Right atrium auricular region (tissue), 2 donors: ENCODE measurements at regions not wholly inside any gene's neighbourhood (a gene's known extent, or its start where the extent isn't known, plus 50 kb on each side); places are given as distances from the start of the nearest gene placed in this dataset.

Experiments
- DNase-seq: peaks from one replicate; pipeline ENCODE4 v3.0.0-alpha.2; 2019; ENCODE audit warnings: low spot score
- H3K27ac ChIP-seq, 2 donors: fragments of 200-600 bp; sonication (generic); 1 replicate in 1 of 2; 2 replicates in 1 of 2; pipeline ENCODE4 v1.5.1; 2016 to 2019
- H3K27me3 ChIP-seq, 2 donors: fragments of 200-600 bp; sonication (generic); one replicate each; pipeline versions ENCODE4 v1.5.1 to v1.6.0; 2017 to 2019
- H3K36me3 ChIP-seq: fragments of 200-600 bp; sonication (generic); one replicate; pipeline ENCODE4 v1.5.1; 2016
- H3K4me1 ChIP-seq, 2 donors: fragments of 200-600 bp; sonication (generic); one replicate each; pipeline versions ENCODE4 v1.5.1 to v1.6.0; 2017 to 2019
- H3K4me3 ChIP-seq, 2 donors: fragments of 200-600 bp; sonication (generic); 1 replicate in 1 of 2; 2 replicates in 1 of 2; pipeline ENCODE4 v1.5.1; 2017 to 2019; ENCODE audit warnings: mild to moderate bottlenecking in 1 of 2, moderate library complexity in 1 of 2
- H3K9me3 ChIP-seq, 2 donors: fragments of 200-600 bp; sonication (generic); one replicate each; pipeline ENCODE4 v1.5.1; 2019
- TF ChIP-seq, protein P1 (sequence below), 2 donors: fragments of 200-600 bp; sonication (generic); IDR thresholded peaks; one replicate each; pipeline ENCODE4 v1.5.1; 2019; ENCODE audit warnings: antibody characterized with exemption in 2 of 2

DNA sequence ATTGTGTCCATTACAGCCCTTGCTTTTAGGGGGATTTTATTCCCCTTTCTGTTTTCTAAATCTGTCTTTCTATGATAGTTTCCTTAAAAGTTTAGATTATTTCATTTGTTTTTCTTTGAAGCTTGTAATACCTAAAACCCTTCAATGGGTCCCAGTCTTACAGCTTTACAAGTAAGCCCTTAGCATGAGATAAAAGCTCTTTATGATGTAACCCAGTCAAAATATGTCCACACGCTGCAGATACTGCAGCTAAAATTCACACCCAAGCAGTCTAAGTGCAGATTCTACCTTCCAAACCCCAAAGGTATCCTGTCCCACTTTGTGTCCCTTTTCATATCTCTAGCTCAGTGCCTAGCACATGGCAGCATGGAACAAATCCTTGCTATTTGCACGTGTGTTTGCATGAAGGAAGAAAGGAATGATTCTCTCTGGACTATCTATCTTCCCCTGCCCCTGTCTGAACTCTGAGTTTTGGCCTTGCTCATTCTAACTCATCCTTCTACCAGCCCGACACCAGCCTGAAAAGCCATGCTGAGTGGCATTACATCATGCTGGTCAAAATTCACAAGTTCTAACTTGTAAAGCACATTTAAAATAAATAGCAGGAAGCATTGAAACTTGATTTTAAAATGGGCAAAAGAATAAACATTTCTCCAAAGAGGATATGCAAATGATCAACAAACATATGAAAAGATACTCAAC is 623.2 kb downstream of the IRS1 start:
- Histone ChIP-seq H3K4me1 (no peaks in the 10 kb centered on the region), H3K9me3 (peaks cover 0 to 25% of the 10 kb centered on the region in 2 donors), H3K27me3 (no peaks in the 10 kb centered on the region), H3K27ac (no peak overlapping the region), H3K4me3 (no peak overlapping the region), H3K36me3 (no peaks in the 10 kb centered on the region)
- DNase-seq = no peak
- TF ChIP-seq, protein P1, sequence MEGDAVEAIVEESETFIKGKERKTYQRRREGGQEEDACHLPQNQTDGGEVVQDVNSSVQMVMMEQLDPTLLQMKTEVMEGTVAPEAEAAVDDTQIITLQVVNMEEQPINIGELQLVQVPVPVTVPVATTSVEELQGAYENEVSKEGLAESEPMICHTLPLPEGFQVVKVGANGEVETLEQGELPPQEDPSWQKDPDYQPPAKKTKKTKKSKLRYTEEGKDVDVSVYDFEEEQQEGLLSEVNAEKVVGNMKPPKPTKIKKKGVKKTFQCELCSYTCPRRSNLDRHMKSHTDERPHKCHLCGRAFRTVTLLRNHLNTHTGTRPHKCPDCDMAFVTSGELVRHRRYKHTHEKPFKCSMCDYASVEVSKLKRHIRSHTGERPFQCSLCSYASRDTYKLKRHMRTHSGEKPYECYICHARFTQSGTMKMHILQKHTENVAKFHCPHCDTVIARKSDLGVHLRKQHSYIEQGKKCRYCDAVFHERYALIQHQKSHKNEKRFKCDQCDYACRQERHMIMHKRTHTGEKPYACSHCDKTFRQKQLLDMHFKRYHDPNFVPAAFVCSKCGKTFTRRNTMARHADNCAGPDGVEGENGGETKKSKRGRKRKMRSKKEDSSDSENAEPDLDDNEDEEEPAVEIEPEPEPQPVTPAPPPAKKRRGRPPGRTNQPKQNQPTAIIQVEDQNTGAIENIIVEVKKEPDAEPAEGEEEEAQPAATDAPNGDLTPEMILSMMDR (IDR thresholded peaks at IDR 0.05) = no peak

DNA sequence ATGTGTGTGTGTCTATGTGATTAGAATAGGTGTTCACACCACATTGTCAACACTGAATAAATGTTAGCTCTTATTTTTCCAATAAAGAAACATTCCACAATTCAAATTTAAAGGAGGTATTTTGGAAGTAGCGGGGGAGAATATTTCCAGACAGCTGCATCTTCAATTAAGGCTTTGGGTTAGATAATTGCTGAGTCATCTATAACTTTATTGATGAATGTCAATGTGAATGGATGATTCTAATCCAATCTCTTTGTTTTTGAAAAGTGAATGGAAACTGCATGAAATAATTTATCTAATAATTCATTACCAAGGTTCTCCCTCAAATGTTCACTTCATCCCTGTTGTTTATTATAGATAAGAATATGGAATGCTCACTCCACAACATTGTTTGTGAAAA is 625.2 kb downstream of the IRS1 start:
- DNase-seq = no peak
- Histone ChIP-seq H3K27me3 (no peaks in the 10 kb centered on the region), H3K27ac (no peak overlapping the region), H3K4me1 (no peaks in the 10 kb centered on the region), H3K9me3 (peaks cover 0 to 25% of the 10 kb centered on the region in 2 donors), H3K4me3 (no peak overlapping the region), H3K36me3 (no peaks in the 10 kb centered on the region)
- TF ChIP-seq, protein P1 (IDR thresholded peaks at IDR 0.05) = no peak

DNA sequence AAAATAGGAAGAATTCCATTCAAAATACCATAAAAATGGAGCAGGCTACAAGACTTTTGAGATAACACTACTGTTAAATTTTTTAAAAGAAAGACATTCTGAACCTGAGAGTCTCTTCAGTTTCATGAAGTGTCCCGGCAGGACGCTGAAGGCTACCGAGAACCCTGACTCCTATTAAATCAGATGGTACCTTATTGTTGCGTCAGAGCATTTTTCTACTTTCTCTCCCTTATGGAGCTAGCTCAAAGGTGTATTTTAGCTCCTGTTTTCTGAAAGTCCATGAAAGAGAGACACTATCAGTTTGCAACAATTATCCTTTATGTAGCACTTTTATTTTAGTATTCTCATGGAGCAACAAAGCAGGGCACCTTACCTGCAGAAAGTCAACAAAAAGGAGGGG is 626.7 kb downstream of the IRS1 start:
- Histone ChIP-seq H3K4me3 (no peak overlapping the region), H3K27me3 (no peaks in the 10 kb centered on the region), H3K9me3 (peaks cover 0 to 10% of the 10 kb centered on the region in 2 donors), H3K27ac (no peak overlapping the region), H3K4me1 (no peaks in the 10 kb centered on the region), H3K36me3 (no peaks in the 10 kb centered on the region)
- TF ChIP-seq, protein P1 (IDR thresholded peaks at IDR 0.05) = no peak
- no peak for DNase-seq

DNA sequence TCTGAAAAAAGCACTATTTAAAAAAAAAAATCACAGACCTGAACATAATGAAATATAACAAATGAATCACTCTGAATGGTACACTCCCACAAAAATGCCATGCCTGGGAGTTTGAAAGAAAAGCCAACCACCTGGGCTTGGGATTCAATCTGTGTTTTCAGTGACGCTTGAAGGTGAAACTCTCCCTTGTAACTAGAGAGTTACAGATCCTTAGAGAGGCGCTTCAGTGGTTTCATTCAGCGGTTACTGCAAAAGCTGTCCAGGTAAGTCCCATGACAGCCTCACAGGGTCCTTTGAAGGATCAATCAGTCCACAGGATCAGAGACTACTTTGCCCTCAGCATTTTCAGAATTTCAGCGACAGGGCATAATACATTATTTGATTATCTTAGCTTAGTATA is 627.3 kb downstream of the IRS1 start:
- no peak overlapping the region for H3K4me3 ChIP-seq
- no peak for DNase-seq
- no peaks in the 10 kb centered on the region for H3K36me3 ChIP-seq
- TF ChIP-seq, protein P1 (IDR thresholded peaks at IDR 0.05) = no peak
- no peak overlapping the region for H3K27ac ChIP-seq
- no peaks in the 10 kb centered on the region for H3K4me1 ChIP-seq
- H3K27me3 ChIP-seq = no peaks in the 10 kb centered on the region
- peaks cover 0 to 4% of the 10 kb centered on the region in 2 donors for H3K9me3 ChIP-seq

DNA sequence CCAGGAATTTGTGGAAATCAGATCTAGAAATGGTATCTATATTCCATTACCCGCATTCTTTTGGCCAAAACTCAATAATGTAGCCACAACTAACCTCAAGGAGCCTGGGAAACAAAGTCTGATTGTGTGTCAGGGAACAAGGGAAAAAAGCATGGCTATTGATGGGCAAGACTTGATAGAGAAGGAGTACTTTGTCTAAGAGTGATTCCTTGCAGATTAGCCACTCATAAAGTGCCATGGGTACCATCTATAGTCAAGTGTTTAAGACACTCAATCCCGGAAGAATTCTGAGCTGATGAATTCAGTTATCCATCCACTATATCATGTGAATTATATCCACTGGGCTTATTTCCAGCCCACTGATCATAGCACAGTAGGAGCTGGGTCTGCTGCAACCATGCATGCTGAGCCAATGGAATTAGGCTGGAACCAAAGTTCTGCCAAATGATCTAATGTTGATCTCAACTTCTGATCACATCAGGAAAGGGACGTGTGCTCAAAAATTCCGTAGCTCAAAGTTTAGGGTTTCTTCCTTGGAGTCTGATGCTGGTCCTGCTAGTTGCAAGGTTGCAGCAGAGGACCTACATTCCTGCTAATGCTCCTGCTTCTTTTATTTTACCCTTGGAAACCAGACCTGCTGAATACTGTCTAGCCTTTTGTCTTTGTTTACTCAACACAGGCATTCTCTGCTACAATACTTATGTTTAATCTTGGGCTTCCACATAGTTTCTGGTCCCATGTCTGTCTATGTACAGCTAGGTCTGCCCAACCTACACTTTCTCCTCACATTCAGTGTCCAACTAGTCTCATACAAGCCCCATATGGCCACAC is 629.7 kb downstream of the IRS1 start:
- Histone ChIP-seq H3K4me1 (no peaks in the 10 kb centered on the region), H3K4me3 (no peak overlapping the region), H3K36me3 (no peaks in the 10 kb centered on the region), H3K27me3 (no peaks in the 10 kb centered on the region), H3K27ac (no peak overlapping the region), H3K9me3 (no peaks in the 10 kb centered on the region)
- TF ChIP-seq, protein P1 (IDR thresholded peaks at IDR 0.05) = no peak
- DNase-seq = no peak
